PC-3 (cell line): ENCODE measurements at regions not wholly inside any gene's neighbourhood (a gene's known extent, or its start where the extent isn't known, plus 50 kb on each side); places are given as distances from the start of the nearest gene placed in this dataset.

Experiments
- ATAC-seq: fragments of 200-7000 bp; cut with Tn5 transposase; 2 replicates; pipeline ENCODE4 v1.9.1; 2020; ENCODE audit warnings: mild to moderate bottlenecking, moderate library complexity
- BruUV-seq: library from RNA; stranded (reverse); fragments of 400-500 nt; replicated peaks from 2 replicates; lab custom pipeline; 2021; lab: Mats Ljungman, UMichigan
- CTCF ChIA-PET: fragments of 300-600 bp; sonication (Branson Sonifier 250); formaldehyde crosslinking; loops from one replicate; lab custom pipeline; 2022; ENCODE audit warnings: antibody characterized with exemption; lab: Charles Lee
- POLR2A ChIA-PET: fragments of 300-600 bp; sonication (Branson Sonifier 250); formaldehyde crosslinking; loops from one replicate; lab custom pipeline; 2022; ENCODE audit warnings: antibody characterized with exemption; ENCODE audit not compliant: unreplicated experiment; lab: Charles Lee
- DNase-seq: peaks from one replicate; pipeline ENCODE4 v3.0.0-alpha.2; 2015
- H2AFZ ChIP-seq: fragments of 300-600 bp; sonication (generic); 2 replicates; pipeline ENCODE4 v1.6.0; 2016; ENCODE audit warnings: antibody characterized with exemption, low read length
- H3F3A ChIP-seq: fragments of 300-600 bp; sonication (generic); one replicate; pipeline ENCODE4 v1.6.0; 2017; ENCODE audit warnings: antibody characterized with exemption, low read length, control low read depth, mild to moderate bottlenecking; ENCODE audit not compliant: unreplicated experiment
- H3K27ac ChIP-seq: fragments of 300-600 bp; sonication (generic); 2 replicates; pipeline ENCODE4 v1.5.1; 2016; ENCODE audit warnings: mild to moderate bottlenecking, low read length
- H3K27me3 ChIP-seq: fragments of 300-600 bp; sonication (generic); 2 replicates; pipeline ENCODE4 v1.6.1; 2016; ENCODE audit warnings: low read length, mixed read lengths
- H3K36me3 ChIP-seq: fragments of 300-600 bp; sonication (generic); 2 replicates; pipeline ENCODE4 v1.6.1; 2016; ENCODE audit warnings: low read depth, mixed run types, low read length, mixed read lengths
- H3K4me1 ChIP-seq: fragments of 300-600 bp; sonication (generic); 2 replicates; pipeline ENCODE4 v1.5.1; 2016; ENCODE audit warnings: low read length; ENCODE audit not compliant: insufficient read depth
- H3K4me2 ChIP-seq: fragments of 300-600 bp; sonication (generic); 2 replicates; pipeline ENCODE4 v1.6.0; 2016; ENCODE audit warnings: low read length
- H3K4me3 ChIP-seq: fragments of 300-600 bp; sonication (generic); 2 replicates; pipeline ENCODE4 v1.5.1; 2016; ENCODE audit warnings: mild to moderate bottlenecking, low read length, mixed read lengths
- H3K79me2 ChIP-seq: fragments of 300-600 bp; sonication (generic); 2 replicates; pipeline ENCODE4 v1.6.1; 2017; ENCODE audit warnings: low read length, mixed read lengths
- H3K9ac ChIP-seq: fragments of 300-600 bp; sonication (generic); 2 replicates; pipeline ENCODE4 v1.6.0; 2016; ENCODE audit warnings: mild to moderate bottlenecking, low read length
- H3K9me2 ChIP-seq: fragments of 300-600 bp; sonication (generic); replicated peaks from 2 replicates; pipeline ENCODE4 v1.6.1; 2016; ENCODE audit warnings: mixed run types, low read length, mixed read lengths
- H3K9me3 ChIP-seq: fragments of 300-600 bp; sonication (generic); 2 replicates; pipeline ENCODE4 v1.6.1; 2016; ENCODE audit warnings: low read length, mixed read lengths
- H4K20me1 ChIP-seq: fragments of 300-600 bp; sonication (generic); 2 replicates; pipeline ENCODE4 v1.6.1; 2016; ENCODE audit warnings: low read length, mixed read lengths
- CTCF ChIP-seq: fragments of 300-600 bp; sonication (generic); conservative IDR thresholded peaks from 2 replicates; pipeline ENCODE4 v1.5.1; 2017; ENCODE audit warnings: antibody characterized with exemption, low read depth, mild to moderate bottlenecking, low read length
- EZH2 ChIP-seq: fragments of 300-600 bp; sonication (generic); IDR thresholded peaks from one replicate; pipeline ENCODE4 v1.6.1; 2017; ENCODE audit warnings: antibody characterized with exemption, mild to moderate bottlenecking, low read length; ENCODE audit not compliant: unreplicated experiment
- EZH2phosphoT487 ChIP-seq: fragments of 300-600 bp; sonication (generic); IDR thresholded peaks from 2 replicates; pipeline ENCODE4 v1.6.1; 2018; ENCODE audit warnings: mild to moderate bottlenecking, antibody characterized with exemption, low read length, borderline replicate concordance
- intact Hi-C: fragments of 100-400 bp; cut with micrococcal nuclease; formaldehyde crosslinking; loops from 2 replicates; pipeline ENCODE4 v1.9.0; 2023

GRCh38 chr2:8454797-8455196, 227.1 kb upstream of the ID2 start:
- Histone ChIP-seq H3K9ac (no peak overlapping the region), H3K27me3 (no peaks in the 10 kb centered on the region), H3K4me2 (no peak overlapping the region), H3K79me2 (no peaks in the 10 kb centered on the region), H3K4me3 (no peak overlapping the region), H3K4me1 (no peaks in the 10 kb centered on the region), H3K36me3 (no peaks in the 10 kb centered on the region), H3F3A (no peaks in the 10 kb centered on the region), H2AFZ (no peak overlapping the region), H3K9me2 (no peaks in the 10 kb centered on the region), H3K27ac (no peak overlapping the region), H3K9me3 (no peaks in the 10 kb centered on the region), H4K20me1 (no peaks in the 10 kb centered on the region)
- ATAC-seq, result no peak
- BruUV-seq, result no TSS peak
- ChIA-PET POLR2A (no interaction called here), CTCF (no interaction called here)
- DNase-seq, result no peak
- intact Hi-C loops, result no loop called here
- TF ChIP-seq CTCF, result no peak
- no peak for TF ChIP-seq EZH2phosphoT487
- TF ChIP-seq EZH2, result no peak

- ChIA-PET CTCF (no interaction called here), POLR2A (no interaction called here)
- H3K9me2 ChIP-seq, result no peaks in the 10 kb centered on the region
- no peaks in the 10 kb centered on the region for H3F3A ChIP-seq
- H3K4me1 ChIP-seq, result no peaks in the 10 kb centered on the region
- intact Hi-C loops, result no loop called here
- no peaks in the 10 kb centered on the region for H3K27me3 ChIP-seq
- no peak overlapping the region for H3K4me2 ChIP-seq
- H3K9me3 ChIP-seq, result no peaks in the 10 kb centered on the region
- no peaks in the 10 kb centered on the region for H4K20me1 ChIP-seq
- H2AFZ ChIP-seq, result no peak overlapping the region
- no peak overlapping the region for H3K4me3 ChIP-seq
- no peaks in the 10 kb centered on the region for H3K79me2 ChIP-seq
- no peak overlapping the region for H3K27ac ChIP-seq
- no peaks in the 10 kb centered on the region for H3K36me3 ChIP-seq
- ATAC-seq (no peak), DNase-seq (no peak)
- no peak overlapping the region for H3K9ac ChIP-seq
- TF ChIP-seq EZH2phosphoT487 (no peak), EZH2 (no peak), CTCF (no peak)
- no TSS peak for BruUV-seq
Observed at GRCh38 chr2:8455236-8456150, 226.4 kb upstream of the ID2 start.
